Activated gamma-delta T cell (primary cell): ENCODE measurements at regions not wholly inside any gene's neighbourhood (a gene's known extent, or its start where the extent isn't known, plus 50 kb on each side); places are given as distances from the start of the nearest gene placed in this dataset.
"Not testable (repeated sequence)": the region's sequence is repeated elsewhere in the genome, so short reads cannot be mapped to it uniquely, and the experiment has no call there.

Experiments used
- DNase-seq: peaks from one replicate; lab custom pipeline; 2025; lab: John Stamatoyannopoulos, UW

- no peak for DNase-seq
Observed at GRCh38 chr4:134883831-134884449, 682.4 kb upstream of the PABPC4L start.

GRCh38 chr4:134879019-134879418, 677.4 kb upstream of the PABPC4L start:
- no peak for DNase-seq

GRCh38 chr4:134867027-134867426, 665.4 kb upstream of the PABPC4L start:
- DNase-seq = no peak

GRCh38 chr4:134865675-134866074, 664.1 kb upstream of the PABPC4L start:
- DNase-seq = no peak

- no peak for DNase-seq
Observed at GRCh38 chr4:134862116-134862515, 660.5 kb upstream of the PABPC4L start.

GRCh38 chr4:134848681-134849080, 647.1 kb upstream of the PABPC4L start:
- no peak for DNase-seq

- DNase-seq = not testable (repeated sequence)
Observed at GRCh38 chr4:134830741-134831140, 629.2 kb upstream of the PABPC4L start.

- no peak for DNase-seq
Observed at GRCh38 chr4:134812611-134813010, 611.0 kb upstream of the PABPC4L start.

- DNase-seq = no peak
Observed at GRCh38 chr4:134807231-134807745, 605.7 kb upstream of the PABPC4L start.

GRCh38 chr4:134798573-134798972, 597.0 kb upstream of the PABPC4L start:
- DNase-seq = no peak

- DNase-seq = no peak
Observed at GRCh38 chr4:134787315-134787714, 585.7 kb upstream of the PABPC4L start.

GRCh38 chr4:134780244-134780643, 578.7 kb upstream of the PABPC4L start:
- DNase-seq = no peak

GRCh38 chr4:134777606-134778005, 576.0 kb upstream of the PABPC4L start:
- no peak for DNase-seq

- DNase-seq = no peak
Observed at GRCh38 chr4:134773497-134774000, 572.0 kb upstream of the PABPC4L start.

- DNase-seq = no peak
Observed at GRCh38 chr4:134762053-134762452, 560.5 kb upstream of the PABPC4L start.

GRCh38 chr4:134756421-134756820, 554.8 kb upstream of the PABPC4L start:
- DNase-seq = no peak

- no peak for DNase-seq
Observed at GRCh38 chr4:134754301-134755019, 552.9 kb upstream of the PABPC4L start.

- no peak for DNase-seq
Observed at GRCh38 chr4:134753390-134753789, 551.8 kb upstream of the PABPC4L start.

GRCh38 chr4:134747108-134747805, 545.7 kb upstream of the PABPC4L start:
- DNase-seq = no peak

- no peak for DNase-seq
Observed at GRCh38 chr4:134740290-134740689, 538.7 kb upstream of the PABPC4L start.

- no peak for DNase-seq
Observed at GRCh38 chr4:134735901-134736300, 534.3 kb upstream of the PABPC4L start.

- DNase-seq = no peak
Observed at GRCh38 chr4:134727696-134728095, 526.1 kb upstream of the PABPC4L start.

- DNase-seq = no peak
Observed at GRCh38 chr4:134722306-134722705, 520.7 kb upstream of the PABPC4L start.
